ENCODE measurements at regions not wholly inside any gene's neighbourhood (a gene's known extent, or its start where the extent isn't known, plus 50 kb on each side); places are given as distances from the start of the nearest gene placed in this dataset.

DNA sequence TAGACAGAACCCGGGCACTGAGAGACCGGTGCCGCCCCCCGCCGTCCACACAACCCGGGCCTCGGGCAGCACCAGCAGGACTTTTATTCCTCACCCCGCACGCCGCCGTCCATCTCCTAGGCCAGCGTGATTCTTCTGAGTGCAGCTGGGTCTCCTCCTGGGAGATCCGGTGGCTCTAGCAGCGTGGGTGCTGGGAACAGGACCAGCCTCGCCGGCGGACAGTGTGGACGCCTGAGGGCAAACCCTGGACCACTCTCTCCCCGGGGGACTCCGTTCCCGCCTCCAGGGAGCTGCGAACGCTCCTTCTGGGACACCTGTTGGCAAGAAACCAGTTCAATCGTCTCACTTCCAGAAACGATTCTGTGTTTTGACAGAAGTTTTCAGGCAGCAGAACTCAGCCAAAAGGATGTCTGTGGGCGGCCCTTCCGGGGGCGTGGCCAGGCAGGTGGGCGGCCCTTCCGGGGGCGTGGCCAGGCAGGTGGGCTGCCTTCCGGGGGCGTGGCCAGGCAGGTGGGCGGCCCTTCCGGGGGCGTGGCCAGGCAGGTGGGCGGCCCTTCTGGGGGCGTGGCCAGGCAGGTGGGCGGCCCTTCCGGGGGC, 130.7 kb downstream of the DLL1 start:
- TF ChIP-seq, protein P1, sequence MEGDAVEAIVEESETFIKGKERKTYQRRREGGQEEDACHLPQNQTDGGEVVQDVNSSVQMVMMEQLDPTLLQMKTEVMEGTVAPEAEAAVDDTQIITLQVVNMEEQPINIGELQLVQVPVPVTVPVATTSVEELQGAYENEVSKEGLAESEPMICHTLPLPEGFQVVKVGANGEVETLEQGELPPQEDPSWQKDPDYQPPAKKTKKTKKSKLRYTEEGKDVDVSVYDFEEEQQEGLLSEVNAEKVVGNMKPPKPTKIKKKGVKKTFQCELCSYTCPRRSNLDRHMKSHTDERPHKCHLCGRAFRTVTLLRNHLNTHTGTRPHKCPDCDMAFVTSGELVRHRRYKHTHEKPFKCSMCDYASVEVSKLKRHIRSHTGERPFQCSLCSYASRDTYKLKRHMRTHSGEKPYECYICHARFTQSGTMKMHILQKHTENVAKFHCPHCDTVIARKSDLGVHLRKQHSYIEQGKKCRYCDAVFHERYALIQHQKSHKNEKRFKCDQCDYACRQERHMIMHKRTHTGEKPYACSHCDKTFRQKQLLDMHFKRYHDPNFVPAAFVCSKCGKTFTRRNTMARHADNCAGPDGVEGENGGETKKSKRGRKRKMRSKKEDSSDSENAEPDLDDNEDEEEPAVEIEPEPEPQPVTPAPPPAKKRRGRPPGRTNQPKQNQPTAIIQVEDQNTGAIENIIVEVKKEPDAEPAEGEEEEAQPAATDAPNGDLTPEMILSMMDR (IDR thresholded peaks at IDR 0.05) = no peak
- no peak for TF ChIP-seq POLR2A (IDR thresholded peaks at IDR 0.05)
